MCF 10A (cell line): ENCODE measurements at regions not wholly inside any gene's neighbourhood (a gene's known extent, or its start where the extent isn't known, plus 50 kb on each side); places are given as distances from the start of the nearest gene placed in this dataset.

Experiments used
- BruUV-seq: library from RNA; stranded (reverse); fragments of 400-500 nt; replicated peaks from 2 replicates; lab custom pipeline; 2021; lab: Mats Ljungman, UMichigan
- CTCF ChIA-PET: fragments of 300-600 bp; sonication (Branson Sonifier 250); formaldehyde crosslinking; extraction: SDS; loops from one replicate; lab custom pipeline; 2021; ENCODE audit warnings: antibody characterized with exemption, inconsistent platforms; lab: Yijun Ruan, JAX
- POLR2A ChIA-PET: fragments of 300-600, 350-650 bp; sonication (Branson Sonifier 250); formaldehyde crosslinking; extraction: SDS; loops from one replicate; lab custom pipeline; 2020; ENCODE audit warnings: antibody characterized with exemption, inconsistent platforms; lab: Yijun Ruan, JAX
- DNase-seq: peaks from one replicate; pipeline ENCODE4 v3.0.0-alpha.2; 2018; ENCODE audit not compliant: unreplicated experiment
- H3K27ac Mint-ChIP-seq: one replicate; pipeline ENCODE4 v1.8.0; 2022; ENCODE audit warnings: mild to moderate bottlenecking, low read depth, mixed read lengths; ENCODE audit not compliant: unreplicated experiment
- H3K27me3 Mint-ChIP-seq: one replicate; pipeline ENCODE4 v1.8.0; 2022; ENCODE audit warnings: mixed read lengths; ENCODE audit not compliant: insufficient read depth, unreplicated experiment
- H3K36me3 Mint-ChIP-seq: one replicate; pipeline ENCODE4 v1.8.0; 2022; ENCODE audit warnings: mild to moderate bottlenecking, moderate library complexity, mixed read lengths; ENCODE audit not compliant: insufficient read depth, unreplicated experiment
- H3K4me1 Mint-ChIP-seq: one replicate; pipeline ENCODE4 v1.8.0; 2022; ENCODE audit warnings: mixed read lengths; ENCODE audit not compliant: insufficient read depth, unreplicated experiment
- H3K4me3 Mint-ChIP-seq: one replicate; pipeline ENCODE4 v1.8.0; 2022; ENCODE audit warnings: mild to moderate bottlenecking, moderate library complexity, mixed read lengths; ENCODE audit not compliant: unreplicated experiment
- H3K9me3 Mint-ChIP-seq: one replicate; pipeline ENCODE4 v1.8.0; 2022; ENCODE audit warnings: mixed read lengths; ENCODE audit not compliant: unreplicated experiment
- CTCF ChIP-seq: fragments of 200-600 bp; IDR thresholded peaks from one replicate; pipeline ENCODE4 v1.8.0; 2022; ENCODE audit warnings: antibody characterized with exemption, mild to moderate bottlenecking; ENCODE audit not compliant: unreplicated experiment
- intact Hi-C: fragments of 100-400 bp; cut with micrococcal nuclease; formaldehyde crosslinking; loops from 2 replicates; pipeline ENCODE4 v1.14.1; 2022

- no peak for TF ChIP-seq CTCF
- Mint-ChIP-seq H3K36me3 (no peaks in the 10 kb centered on the region), H3K9me3 (no peaks in the 10 kb centered on the region), H3K27ac (no peak overlapping the region), H3K4me3 (no peak overlapping the region), H3K4me1 (no peaks in the 10 kb centered on the region), H3K27me3 (peaks cover 19% of the 10 kb centered on the region)
- ChIA-PET CTCF (interaction anchor here (0.7 kb wide), 1 partner anchor 220 kb away, joined by 4 read pairs; no protein-coding TSS in a partner anchor), POLR2A (no interaction called here)
- no TSS peak for BruUV-seq
- intact Hi-C loops: no loop called here
- DNase-seq: no peak
Measured at GRCh38 chr1:30600706-30601105, 122.7 kb downstream of the MATN1 start.

GRCh38 chr1:30600258-30600657 lies 123.1 kb downstream of the MATN1 start:
- Mint-ChIP-seq H3K27ac (no peak overlapping the region), H3K4me1 (no peaks in the 10 kb centered on the region), H3K27me3 (peaks cover 23% of the 10 kb centered on the region), H3K9me3 (no peaks in the 10 kb centered on the region), H3K4me3 (no peak overlapping the region), H3K36me3 (no peaks in the 10 kb centered on the region)
- TF ChIP-seq CTCF: no peak
- CTCF ChIA-PET: interaction anchor here (0.7 kb wide), 1 partner anchor 220 kb away, joined by 4 read pairs; no protein-coding TSS in a partner anchor
- DNase-seq: no peak
- BruUV-seq: no TSS peak
- intact Hi-C loops: no loop called here
- POLR2A ChIA-PET: no interaction called here

- ChIA-PET POLR2A (no interaction called here), CTCF (no interaction called here)
- H3K36me3 Mint-ChIP-seq: no peaks in the 10 kb centered on the region
- no peak overlapping the region for H3K27ac Mint-ChIP-seq
- H3K27me3 Mint-ChIP-seq: peaks cover 29% of the 10 kb centered on the region
- no peaks in the 10 kb centered on the region for H3K9me3 Mint-ChIP-seq
- intact Hi-C loops: no loop called here
- H3K4me1 Mint-ChIP-seq: no peaks in the 10 kb centered on the region
- no peak for TF ChIP-seq CTCF
- DNase-seq: no peak
- no peak overlapping the region for H3K4me3 Mint-ChIP-seq
- BruUV-seq: no TSS peak
Measured at GRCh38 chr1:30599721-30600120, 123.7 kb downstream of the MATN1 start.

GRCh38 chr1:30598571-30599114 lies 124.7 kb downstream of the MATN1 start:
- Mint-ChIP-seq H3K4me3 (no peak overlapping the region), H3K4me1 (no peaks in the 10 kb centered on the region), H3K9me3 (peaks cover 7% of the 10 kb centered on the region), H3K27ac (no peak overlapping the region), H3K27me3 (peaks cover 39% of the 10 kb centered on the region), H3K36me3 (no peaks in the 10 kb centered on the region)
- DNase-seq: no peak
- no TSS peak for BruUV-seq
- ChIA-PET POLR2A (no interaction called here), CTCF (no interaction called here)
- no peak for TF ChIP-seq CTCF
- intact Hi-C loops: no loop called here
